ENCODE measurements at regions not wholly inside any gene's neighbourhood (a gene's known extent, or its start where the extent isn't known, plus 50 kb on each side); places are given as distances from the start of the nearest gene placed in this dataset.

DNA sequence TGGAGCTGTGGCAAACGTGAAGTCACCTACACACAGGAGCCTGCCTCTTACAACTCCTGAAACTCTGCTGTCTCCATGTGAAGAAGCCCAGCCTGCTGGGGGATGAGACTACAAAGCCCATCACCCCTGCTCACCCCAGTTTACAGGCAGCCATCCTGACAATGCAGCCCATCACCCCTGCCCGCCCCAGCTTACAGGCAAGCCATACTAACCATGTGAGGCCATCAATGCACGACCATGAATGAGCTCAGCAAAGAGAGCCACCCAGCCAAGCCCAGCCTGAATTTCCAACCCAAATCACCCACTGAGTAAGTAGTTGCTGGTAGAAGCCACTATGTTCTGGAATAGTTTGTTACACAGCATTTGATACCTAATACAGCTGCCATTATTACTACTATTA, 185.4 kb upstream of the NSMCE3 start:
- no peak overlapping the region for H2BK120ac ChIP-seq (replicated peaks; ENCODE audit: low read depth, low read length)
- H3K23ac ChIP-seq (ENCODE audit: insufficient read length), result no peak overlapping the region
- no peak overlapping the region for H2AK5ac ChIP-seq (ENCODE audit: low read depth, low read length)
- no peak overlapping the region for H4K5ac ChIP-seq (ENCODE audit: insufficient read length, low read depth, low read length)
- no peaks in the 10 kb centered on the region for H4K20me1 ChIP-seq (replicated peaks in 1 of 2; ENCODE audit: control insufficient read depth in 1 of 2, insufficient read depth in 2 of 2, low read length in 2 of 2)
- H3K27ac ChIP-seq (ENCODE audit: low read depth, low read length), result no peak overlapping the region
- no peak overlapping the region for H3K14ac ChIP-seq (ENCODE audit: insufficient read length)
- TF ChIP-seq, protein P1, sequence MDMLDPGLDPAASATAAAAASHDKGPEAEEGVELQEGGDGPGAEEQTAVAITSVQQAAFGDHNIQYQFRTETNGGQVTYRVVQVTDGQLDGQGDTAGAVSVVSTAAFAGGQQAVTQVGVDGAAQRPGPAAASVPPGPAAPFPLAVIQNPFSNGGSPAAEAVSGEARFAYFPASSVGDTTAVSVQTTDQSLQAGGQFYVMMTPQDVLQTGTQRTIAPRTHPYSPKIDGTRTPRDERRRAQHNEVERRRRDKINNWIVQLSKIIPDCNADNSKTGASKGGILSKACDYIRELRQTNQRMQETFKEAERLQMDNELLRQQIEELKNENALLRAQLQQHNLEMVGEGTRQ (IDR thresholded peaks at IDR 0.05; ENCODE audit: low read length), result no peak
- TF ChIP-seq ASH2L (IDR thresholded peaks at IDR 0.05; ENCODE audit: low read length) (no peak), SRF (IDR thresholded peaks at IDR 0.05; ENCODE audit: low read depth, low read length) (no peak), RNF2 (IDR thresholded peaks at IDR 0.05; ENCODE audit: borderline replicate concordance, low read depth, low read length, missing control alignments, poor library complexity, severe bottlenecking) (no peak), BACH1 (IDR thresholded peaks at IDR 0.05; ENCODE audit: low read length) (no peak), JUN (IDR thresholded peaks at IDR 0.05; ENCODE audit: low read depth, low read length) (no peak), NANOG (IDR thresholded peaks at IDR 0.05; ENCODE audit: insufficient read depth, low read depth, low read length, poor library complexity, severe bottlenecking) (no peak)
- TF ChIP-seq, protein P2, sequence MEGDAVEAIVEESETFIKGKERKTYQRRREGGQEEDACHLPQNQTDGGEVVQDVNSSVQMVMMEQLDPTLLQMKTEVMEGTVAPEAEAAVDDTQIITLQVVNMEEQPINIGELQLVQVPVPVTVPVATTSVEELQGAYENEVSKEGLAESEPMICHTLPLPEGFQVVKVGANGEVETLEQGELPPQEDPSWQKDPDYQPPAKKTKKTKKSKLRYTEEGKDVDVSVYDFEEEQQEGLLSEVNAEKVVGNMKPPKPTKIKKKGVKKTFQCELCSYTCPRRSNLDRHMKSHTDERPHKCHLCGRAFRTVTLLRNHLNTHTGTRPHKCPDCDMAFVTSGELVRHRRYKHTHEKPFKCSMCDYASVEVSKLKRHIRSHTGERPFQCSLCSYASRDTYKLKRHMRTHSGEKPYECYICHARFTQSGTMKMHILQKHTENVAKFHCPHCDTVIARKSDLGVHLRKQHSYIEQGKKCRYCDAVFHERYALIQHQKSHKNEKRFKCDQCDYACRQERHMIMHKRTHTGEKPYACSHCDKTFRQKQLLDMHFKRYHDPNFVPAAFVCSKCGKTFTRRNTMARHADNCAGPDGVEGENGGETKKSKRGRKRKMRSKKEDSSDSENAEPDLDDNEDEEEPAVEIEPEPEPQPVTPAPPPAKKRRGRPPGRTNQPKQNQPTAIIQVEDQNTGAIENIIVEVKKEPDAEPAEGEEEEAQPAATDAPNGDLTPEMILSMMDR (IDR thresholded peaks at IDR 0.05; ENCODE audit: control extremely low read depth in 1 of 3, insufficient read depth in 1 of 3, low read depth in 1 of 3, low read length in 3 of 3), result no peak
- TF ChIP-seq, protein P3, sequence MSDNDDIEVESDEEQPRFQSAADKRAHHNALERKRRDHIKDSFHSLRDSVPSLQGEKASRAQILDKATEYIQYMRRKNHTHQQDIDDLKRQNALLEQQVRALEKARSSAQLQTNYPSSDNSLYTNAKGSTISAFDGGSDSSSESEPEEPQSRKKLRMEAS (IDR thresholded peaks at IDR 0.05), result no peak
- no peak overlapping the region for H2BK15ac ChIP-seq (ENCODE audit: low read length)
- ChIA-PET POLR2A (ENCODE audit: partially characterized antibody) (no interaction called here), CTCF (ENCODE audit: partially characterized antibody) (interaction anchor here (0.6 to 0.9 kb wide), 4 partner anchors 9 to 328 kb away, joined by 3 to 5 read pairs (median 4); no protein-coding TSS in a partner anchor)
- no peak overlapping the region for H4K8ac ChIP-seq (ENCODE audit: extremely low read depth, insufficient read depth, low read length)
- H2BK20ac ChIP-seq (ENCODE audit: low read length), result no peak overlapping the region
- H3K4me2 ChIP-seq (ENCODE audit: insufficient read depth in 1 of 2, low read depth in 2 of 2, low read length in 2 of 2), result no peak overlapping the region
- H2BK12ac ChIP-seq (ENCODE audit: low read depth, low read length), result no peak overlapping the region
- H3K9ac ChIP-seq (replicated peaks in 1 of 4; ENCODE audit: extremely low read depth in 1 of 4, low read depth in 3 of 4, low read length in 3 of 4), result no peak overlapping the region
- H3K23me2 ChIP-seq (ENCODE audit: low read depth, low read length), result no peaks in the 10 kb centered on the region
- H4K91ac ChIP-seq (replicated peaks; ENCODE audit: insufficient read length, low read length), result no peak overlapping the region
- H3K79me2 ChIP-seq (ENCODE audit: control insufficient read depth in 1 of 2, insufficient read depth in 2 of 2, low read length in 2 of 2), result no peaks in the 10 kb centered on the region
- H3K4ac ChIP-seq (replicated peaks; ENCODE audit: insufficient read length, low read depth, low read length), result no peak overlapping the region
- no peak for FAIRE-seq
- no peak for DNase-seq (ENCODE audit: low read depth in 1 of 2, low spot score in 2 of 2)
- no peaks in the 10 kb centered on the region for H3K27me3 ChIP-seq (replicated peaks in 1 of 4; ENCODE audit: control insufficient read depth in 3 of 4, extremely low read depth in 1 of 4, insufficient read depth in 3 of 4, low read length in 3 of 4)
- H3K4me3 ChIP-seq (ENCODE audit: extremely low read depth in 1 of 4, insufficient read depth in 2 of 4, low read depth in 3 of 4, low read length in 4 of 4), result no peak overlapping the region
- H2BK5ac ChIP-seq (ENCODE audit: low read depth, low read length), result no peak overlapping the region
- H2AFZ ChIP-seq (ENCODE audit: low read length), result no peak overlapping the region
- WGBS, 2 experiments (ENCODE audit: extremely low coverage in 1 of 2, insufficient coverage in 1 of 2, insufficient read length in 1 of 2, insufficient replicate concordance in 2 of 2, low coverage in 1 of 2, low lambda C conversion rate in 2 of 2, missing lambda C conversion rate in 1 of 2), result 94% methylated on average over 3 of the region's 3 CpGs; no CpG with 5 or more reads in 1 of the 2 experiments
- no peak overlapping the region for H3K56ac ChIP-seq (replicated peaks; ENCODE audit: insufficient read length, low read depth, low read length)
- no peak overlapping the region for H3K18ac ChIP-seq (ENCODE audit: extremely low read depth, low read length)
- no peaks in the 10 kb centered on the region for H3K9me3 ChIP-seq (ENCODE audit: insufficient read depth in 2 of 2, low read depth in 1 of 2, low read length in 1 of 2)
- peaks cover 2% of the 10 kb centered on the region; the same call in 1 of the 2 replicates for H3K79me1 ChIP-seq (ENCODE audit: low read depth, low read length)
- H3K4me1 ChIP-seq (replicated peaks in 1 of 4; ENCODE audit: control insufficient read depth in 3 of 4, insufficient read depth in 4 of 4, low read length in 3 of 4), result peaks cover 3 to 5% (median 3%) of the 10 kb centered on the region in 4 experiments; a peak in 4 of 7 replicates
- H3K36me3 ChIP-seq (ENCODE audit: control insufficient read depth in 2 of 4, insufficient read depth in 4 of 4, low read length in 3 of 4), result no peaks in the 10 kb centered on the region

Measured in H1 (cell line).